SK-N-MC (cell line): ENCODE measurements at regions not wholly inside any gene's neighbourhood (a gene's known extent, or its start where the extent isn't known, plus 50 kb on each side); places are given as distances from the start of the nearest gene placed in this dataset.

Experiments
- EZH2 ChIP-seq: fragments of 200-600 bp; sonication (generic); IDR thresholded peaks from one replicate; pipeline ENCODE4 v1.6.1; 2017; ENCODE audit warnings: antibody characterized with exemption
- POLR2AphosphoS5 ChIP-seq: IDR thresholded peaks from 2 replicates; pipeline ENCODE4 v1.6.1; 2012; ENCODE audit warnings: mild to moderate bottlenecking, low read depth, low read length, borderline replicate concordance

GRCh38 chr6:15911753-15912504, 217.0 kb upstream of the MYLIP start:
- TF ChIP-seq EZH2 = no peak
- TF ChIP-seq POLR2AphosphoS5 = no peak
